GM21423 (cell line): ENCODE measurements at regions not wholly inside any gene's neighbourhood (a gene's known extent, or its start where the extent isn't known, plus 50 kb on each side); places are given as distances from the start of the nearest gene placed in this dataset.
"Not testable (repeated sequence)": the region's sequence is repeated elsewhere in the genome, so short reads cannot be mapped to it uniquely, and the experiment has no call there.

Source experiments
- ATAC-seq: cut with Tn5 transposase; IDR thresholded peaks from one replicate; pipeline ENCODE4 v1.9.1; 2021; ENCODE audit warnings: mild to moderate bottlenecking, moderate library complexity; ENCODE audit not compliant: unreplicated experiment

DNA sequence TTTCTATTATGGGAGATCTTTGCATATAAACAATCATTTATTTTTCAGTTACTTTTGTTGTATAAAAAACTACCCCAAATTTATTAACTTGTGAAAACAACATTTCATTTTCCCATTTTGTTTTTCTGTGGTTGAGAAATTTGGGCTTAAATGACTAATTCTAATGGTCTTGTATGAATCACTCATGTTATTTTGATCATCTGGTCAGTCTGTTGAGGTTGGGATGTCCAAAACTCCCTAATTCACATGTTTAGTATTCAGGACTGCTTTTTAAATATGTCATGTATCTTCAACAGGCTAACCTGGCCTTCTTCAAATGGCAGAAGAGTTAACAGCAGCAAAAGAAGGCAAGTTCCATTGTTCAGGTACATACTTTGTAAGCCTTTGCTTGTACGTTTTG lies 788.1 kb downstream of the TRIB2 start:
- ATAC-seq = no peak

DNA sequence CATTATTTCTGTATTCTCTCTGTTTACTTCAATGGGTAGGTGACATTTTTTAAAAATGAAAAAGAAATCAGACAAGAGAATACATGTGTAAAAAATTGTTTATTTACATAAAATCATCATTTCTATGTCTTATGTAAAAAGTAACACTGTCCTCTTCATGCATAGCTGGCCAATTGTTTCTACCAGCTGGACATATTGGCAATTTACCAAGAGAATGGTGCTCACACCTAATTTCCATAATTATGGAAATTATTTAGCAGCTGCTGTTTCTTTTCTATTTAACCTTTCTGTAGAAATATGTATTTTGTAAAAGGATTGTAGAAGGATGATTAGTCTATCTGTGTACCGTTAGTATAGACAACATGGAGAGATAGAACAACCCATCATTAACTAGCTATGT lies 791.9 kb downstream of the TRIB2 start:
- ATAC-seq = no peak

DNA sequence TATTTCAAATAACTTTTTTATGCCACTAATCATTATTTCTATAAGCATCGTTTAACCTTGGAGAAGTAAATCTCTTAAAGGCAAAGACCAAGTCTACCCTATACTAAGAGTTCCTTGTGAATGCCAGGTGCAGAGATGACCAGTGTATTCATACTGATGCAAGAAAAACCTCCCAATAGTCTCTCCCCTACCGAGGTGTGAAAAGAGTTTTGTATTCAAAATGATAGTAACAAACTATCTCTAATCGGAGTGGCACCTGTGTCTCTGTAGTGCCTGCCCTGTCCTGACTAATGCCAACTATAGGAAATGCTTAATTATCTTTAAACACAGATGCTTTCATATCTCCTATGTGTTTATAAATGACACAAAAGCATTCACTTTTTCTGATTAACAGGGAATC lies 798.5 kb downstream of the TRIB2 start:
- no peak for ATAC-seq

DNA sequence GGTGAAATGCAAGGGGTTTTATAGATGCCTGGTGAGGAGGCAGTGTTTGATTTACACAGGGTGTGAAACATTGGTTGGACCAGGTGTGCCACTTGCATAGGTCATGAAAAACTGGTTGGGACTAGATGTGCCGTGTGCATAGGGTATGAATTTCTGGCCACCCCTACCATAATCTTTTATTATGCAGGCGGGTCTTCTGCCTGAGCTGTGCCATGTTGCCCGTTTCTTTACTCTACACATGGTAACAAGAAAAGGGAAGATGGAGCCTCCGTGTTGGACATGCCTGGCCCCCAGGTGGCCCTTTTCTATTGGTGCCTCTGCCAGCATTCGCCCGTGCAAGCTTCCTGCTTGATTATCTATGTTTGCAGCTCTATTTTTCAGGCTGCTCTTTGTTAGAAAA lies 805.4 kb downstream of the TRIB2 start:
- ATAC-seq = no peak

DNA sequence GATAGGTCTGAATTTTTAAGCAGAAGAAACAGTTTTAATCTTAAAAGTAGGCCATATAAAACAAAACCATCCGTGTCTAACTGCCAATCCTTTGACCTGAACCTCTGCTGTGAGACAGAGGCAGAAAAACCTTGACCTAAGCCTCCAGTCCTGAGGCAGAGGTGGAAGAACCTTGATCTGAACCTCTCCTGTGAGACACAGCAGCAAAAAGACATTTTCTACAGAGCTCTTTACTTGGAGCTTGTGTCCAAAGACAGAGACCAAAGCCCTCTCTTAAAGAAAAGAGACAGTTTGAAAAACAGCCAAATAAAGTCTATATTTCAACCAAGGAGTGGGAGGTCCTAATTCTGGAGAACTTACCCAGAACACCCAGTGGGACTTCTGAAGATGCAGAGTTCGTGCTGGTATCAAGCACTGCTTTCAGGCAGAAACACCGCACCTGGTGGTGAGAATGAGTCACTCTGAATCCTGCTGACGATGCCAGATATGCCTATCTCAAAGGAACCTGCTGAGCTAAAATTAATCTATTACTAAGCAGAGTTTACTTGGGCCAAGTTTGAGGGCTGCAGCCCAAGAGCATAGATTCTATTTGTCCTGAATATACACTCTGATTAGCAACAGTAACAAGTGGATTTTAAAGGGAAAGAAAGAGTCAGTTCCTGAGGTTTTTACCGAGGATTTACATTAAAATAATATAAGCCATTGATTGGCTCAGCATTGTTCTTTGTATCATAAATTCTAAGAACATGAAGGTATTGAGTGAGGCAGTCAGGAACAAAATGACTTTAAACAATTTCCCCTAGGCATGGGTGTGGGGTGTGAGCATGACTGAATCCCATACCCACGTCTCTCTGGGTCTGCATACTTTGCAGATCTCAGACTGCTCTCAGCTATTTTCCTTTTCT lies 806.4 kb downstream of the TRIB2 start:
- ATAC-seq = peak; percentile 90

DNA sequence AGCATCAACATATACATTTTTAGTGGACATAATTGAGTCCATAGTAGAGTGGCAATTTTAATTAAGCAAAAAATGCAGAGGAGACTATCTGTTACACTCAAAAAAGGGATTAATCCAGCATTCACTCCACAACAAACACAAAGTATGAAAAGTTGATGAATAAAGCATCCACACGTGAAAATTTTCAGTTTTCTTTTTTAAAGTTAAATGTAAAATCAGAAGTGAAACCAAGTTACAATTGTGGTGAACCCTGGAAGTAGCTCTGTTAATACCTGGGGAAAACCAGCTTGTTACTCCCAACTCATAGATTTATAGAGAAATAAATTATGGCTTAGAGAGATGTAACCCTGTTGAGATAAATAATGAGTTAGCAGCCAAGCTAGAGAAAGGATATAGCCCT lies 807.8 kb downstream of the TRIB2 start:
- no peak for ATAC-seq

DNA sequence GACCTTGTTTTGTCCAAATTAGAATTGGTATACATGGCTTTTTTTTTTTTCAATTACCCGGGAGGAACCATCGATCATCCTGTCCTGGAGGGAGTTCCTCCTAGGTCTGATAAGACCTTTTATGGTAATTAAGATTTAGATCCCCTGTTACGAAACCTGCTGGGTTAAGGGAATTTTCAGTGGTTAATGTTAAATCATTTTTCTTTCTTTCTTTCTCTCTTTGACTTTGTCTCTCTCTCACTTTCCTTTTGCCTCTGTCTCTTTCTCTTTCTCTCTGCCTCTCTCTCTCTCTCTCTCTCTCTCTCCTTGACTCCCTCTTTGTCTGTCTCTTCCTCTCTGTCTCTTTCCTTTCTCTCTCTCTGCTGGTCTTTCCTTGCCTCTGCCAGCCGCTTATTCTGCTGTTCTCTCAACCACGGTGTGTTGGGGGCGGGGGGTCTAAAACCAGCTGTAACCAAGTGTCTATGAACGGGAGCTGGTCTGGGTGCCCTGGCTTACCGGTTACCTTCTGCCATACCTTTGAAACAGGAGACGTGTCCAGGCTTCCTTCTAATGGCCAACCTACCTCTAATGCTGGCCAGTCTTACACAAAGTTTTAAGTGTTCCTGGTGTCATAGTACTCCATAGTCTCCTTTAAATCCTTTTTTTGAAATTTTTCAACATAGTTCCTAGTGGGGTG lies 815.1 kb downstream of the TRIB2 start:
- not testable (repeated sequence) for ATAC-seq

DNA sequence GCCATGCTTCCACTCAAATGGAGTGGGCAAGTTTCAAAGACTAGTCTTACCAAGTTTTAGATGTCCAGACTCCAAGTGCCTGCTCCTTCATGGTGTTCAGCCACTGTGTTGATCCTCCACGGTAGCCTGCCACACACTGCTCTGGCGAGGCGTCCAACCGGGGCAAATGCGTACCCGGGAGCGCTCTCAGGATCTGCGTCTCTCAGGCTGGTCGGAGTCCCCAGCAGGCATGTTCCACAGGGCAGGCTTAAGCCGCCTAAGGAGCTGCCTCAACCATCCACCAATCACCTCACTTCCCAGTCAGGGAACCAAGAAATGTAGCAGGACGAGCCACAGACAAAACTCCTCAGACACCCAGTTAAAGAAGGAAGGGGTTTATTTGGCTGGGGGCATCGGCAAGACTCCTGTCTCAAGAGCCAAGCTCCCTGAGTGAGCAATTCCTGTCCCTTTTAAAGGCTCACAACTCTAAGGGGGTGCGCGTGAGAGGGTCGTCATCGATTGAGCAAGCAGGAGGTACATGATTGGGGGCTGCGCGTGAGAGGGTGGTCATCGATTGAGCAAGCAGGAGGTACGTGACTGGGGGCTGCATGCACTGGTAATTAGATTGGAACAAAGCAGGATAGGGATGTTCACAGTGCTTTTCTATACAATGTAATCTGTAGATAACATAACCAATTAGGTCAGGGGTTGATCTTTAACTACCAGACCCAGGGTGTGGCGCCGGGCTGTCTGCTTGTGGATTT lies 816.2 kb downstream of the TRIB2 start:
- not testable (repeated sequence) for ATAC-seq

DNA sequence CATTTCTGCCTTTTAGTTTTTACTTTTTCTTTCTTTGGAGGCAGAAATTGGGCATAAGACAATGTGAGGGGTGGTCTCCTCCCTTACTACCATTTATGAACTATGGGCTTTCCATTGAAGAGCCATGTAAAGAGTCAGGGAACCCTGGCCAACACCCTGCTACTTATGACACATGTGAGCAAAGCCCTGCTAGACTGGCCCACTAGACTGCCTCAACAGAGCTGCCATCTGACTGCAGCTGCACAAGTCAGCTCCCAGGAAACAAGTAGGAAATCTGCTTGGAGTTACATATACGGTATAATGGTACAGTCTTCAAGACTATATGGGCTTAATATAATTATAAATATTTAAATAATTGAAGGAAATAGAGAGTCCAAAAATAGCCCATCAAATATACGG lies 816.8 kb downstream of the TRIB2 start:
- no peak for ATAC-seq

DNA sequence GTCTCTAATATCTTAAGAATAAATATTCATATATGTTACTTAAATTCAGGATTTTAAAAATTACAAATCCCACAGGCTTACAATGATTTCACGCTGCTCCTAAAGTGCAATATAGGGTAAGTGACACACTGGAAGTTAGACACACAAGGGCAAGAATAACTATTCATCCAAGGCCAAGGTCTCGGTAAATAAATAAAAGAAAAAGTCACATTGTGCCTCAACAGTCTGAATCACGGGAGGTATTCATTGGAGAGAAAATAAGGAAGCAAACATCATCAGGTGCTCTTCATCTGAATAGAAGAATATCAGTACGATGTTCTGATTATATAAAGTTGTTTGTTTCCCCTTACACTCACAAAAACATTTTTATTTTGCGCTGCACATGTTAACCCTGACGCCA lies 820.2 kb downstream of the TRIB2 start:
- no peak for ATAC-seq

DNA sequence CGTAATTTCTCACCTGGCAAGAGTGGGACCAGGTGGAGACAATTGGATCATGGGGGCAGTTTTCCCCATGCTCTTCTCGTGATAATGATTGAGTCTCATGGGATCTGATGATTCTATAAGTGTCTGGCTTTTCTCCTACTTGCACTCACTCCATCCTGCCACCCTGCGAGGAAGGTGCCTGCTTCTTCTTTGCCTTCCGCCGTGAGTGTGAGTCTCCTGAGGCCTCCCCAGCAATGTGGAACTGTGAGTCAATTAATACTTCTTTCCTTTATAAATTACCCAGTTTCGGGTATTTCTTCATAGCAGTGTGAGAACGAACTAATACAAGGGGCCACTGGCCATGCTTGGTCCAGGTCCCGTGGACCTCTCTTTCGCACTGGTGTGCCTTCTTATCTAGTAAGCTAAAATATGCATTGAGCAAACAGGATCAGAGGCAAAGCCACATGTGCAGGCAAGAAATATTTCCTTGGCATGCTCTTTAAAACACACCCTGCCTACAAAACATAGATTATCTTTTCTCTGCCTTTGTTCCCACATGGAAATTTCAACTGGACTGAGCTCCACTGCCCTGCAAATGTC lies 821.1 kb downstream of the TRIB2 start:
- ATAC-seq = no peak

DNA sequence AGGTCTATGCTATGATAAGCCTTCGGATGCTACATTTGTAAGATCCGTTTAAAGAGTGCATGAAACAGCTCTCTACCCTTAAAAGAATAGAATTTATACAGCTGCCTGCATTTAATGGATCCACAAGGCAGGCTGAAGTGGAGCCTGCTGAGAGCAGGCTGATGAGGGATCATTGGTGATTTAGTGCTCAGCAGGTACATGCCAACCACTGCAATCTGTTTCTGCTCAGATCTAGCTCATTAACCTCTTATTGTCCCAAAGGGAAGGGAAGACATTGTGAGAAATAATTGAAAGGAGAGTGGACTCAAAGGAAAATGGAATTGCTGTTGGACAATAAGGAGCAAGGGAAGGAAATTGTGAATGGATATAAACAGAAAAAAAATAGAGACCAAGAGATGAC lies 822.6 kb downstream of the TRIB2 start:
- ATAC-seq = no peak

DNA sequence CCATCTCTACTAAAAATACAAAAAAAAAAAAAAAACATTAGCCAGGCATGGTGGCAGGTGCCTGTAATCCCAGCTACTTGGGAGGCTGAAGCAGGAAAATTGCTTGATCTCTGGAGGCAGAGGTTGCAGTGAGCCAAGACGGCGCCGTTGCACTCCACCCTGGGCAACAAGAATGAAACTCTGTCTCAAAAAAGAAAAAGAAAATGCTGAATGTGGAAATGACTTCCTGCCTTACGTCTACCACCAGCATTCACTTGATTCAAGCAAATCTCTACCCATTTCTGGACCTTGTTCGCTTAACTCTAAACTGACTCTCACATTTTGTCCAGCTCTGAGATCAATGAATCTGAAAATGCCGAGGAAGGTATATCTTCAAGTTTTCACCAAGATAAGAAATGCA lies 825.3 kb downstream of the TRIB2 start:
- no peak for ATAC-seq

DNA sequence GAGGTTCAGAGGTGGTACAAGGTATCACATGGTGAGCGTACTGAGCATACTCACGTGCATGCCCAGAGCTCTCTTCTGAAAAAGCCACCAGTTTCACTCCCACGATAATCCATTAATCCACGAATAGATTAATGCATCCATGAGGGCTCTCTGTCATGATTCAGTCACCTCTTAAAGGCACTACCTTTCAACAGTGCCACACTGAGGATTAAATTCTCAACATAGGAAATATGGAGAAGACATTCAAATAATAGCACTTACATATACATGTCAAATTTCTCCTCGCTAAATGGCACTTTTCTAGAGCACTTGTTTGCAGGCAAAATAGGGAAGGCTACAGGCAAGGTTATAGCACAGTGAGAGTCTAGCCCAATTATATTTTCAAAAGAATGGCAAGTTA lies 825.9 kb downstream of the TRIB2 start:
- no peak for ATAC-seq

DNA sequence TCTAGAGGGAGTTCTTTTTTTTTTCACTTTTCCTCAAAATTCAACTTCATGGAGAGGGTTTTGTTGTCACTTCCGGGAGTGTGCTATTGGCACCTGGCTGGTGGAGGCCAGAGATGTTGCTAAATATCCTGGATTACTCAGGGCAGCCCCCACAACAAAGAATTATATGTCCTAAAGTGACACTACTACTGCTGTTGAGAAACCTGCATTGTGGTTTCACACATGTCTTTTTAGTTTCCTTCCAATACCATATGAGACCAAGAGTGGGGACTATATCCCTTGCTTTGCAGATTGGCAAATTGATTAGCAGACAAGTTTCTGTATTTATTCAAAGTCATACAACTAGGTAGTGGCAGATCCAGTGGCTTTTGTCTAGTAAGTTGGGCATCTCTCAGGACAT lies 826.8 kb downstream of the TRIB2 start:
- ATAC-seq = peak; percentile 71

DNA sequence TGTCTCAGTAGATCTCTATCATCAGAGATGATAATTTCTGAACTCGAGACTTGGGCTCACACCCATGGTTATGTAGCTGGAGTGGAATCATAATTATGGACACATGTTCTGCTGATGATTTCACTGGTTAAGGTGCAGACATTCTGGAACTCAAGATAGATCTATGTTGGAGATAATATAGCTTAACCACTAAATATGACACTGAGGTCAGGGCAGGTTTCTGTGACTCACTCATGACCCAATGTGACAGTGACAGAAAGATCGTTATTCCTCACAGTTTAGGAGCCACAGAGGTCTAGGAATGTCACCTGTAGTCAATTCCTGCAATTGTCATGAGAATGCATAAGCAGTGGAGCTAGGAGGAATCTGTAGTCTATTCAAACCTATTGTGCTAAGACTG lies 828.6 kb downstream of the TRIB2 start:
- no peak for ATAC-seq

DNA sequence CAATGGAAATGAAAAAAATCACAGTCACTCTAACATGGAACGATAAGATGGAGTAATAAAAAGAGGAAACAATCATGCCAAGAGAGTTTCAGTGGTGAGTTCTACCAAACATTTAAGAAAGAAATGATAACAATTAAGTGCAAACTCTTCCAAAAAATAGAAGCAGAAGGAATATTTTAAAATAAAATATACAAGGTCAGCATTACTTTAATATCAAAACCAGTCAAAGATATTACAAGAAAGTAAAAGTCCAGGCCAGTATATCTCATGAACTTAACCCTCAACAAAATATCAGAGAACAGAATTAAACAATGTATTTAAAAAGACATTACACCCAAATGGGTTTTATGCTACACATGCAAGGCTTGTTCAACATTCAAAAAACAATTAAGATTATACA lies 829.4 kb downstream of the TRIB2 start:
- ATAC-seq = no peak

DNA sequence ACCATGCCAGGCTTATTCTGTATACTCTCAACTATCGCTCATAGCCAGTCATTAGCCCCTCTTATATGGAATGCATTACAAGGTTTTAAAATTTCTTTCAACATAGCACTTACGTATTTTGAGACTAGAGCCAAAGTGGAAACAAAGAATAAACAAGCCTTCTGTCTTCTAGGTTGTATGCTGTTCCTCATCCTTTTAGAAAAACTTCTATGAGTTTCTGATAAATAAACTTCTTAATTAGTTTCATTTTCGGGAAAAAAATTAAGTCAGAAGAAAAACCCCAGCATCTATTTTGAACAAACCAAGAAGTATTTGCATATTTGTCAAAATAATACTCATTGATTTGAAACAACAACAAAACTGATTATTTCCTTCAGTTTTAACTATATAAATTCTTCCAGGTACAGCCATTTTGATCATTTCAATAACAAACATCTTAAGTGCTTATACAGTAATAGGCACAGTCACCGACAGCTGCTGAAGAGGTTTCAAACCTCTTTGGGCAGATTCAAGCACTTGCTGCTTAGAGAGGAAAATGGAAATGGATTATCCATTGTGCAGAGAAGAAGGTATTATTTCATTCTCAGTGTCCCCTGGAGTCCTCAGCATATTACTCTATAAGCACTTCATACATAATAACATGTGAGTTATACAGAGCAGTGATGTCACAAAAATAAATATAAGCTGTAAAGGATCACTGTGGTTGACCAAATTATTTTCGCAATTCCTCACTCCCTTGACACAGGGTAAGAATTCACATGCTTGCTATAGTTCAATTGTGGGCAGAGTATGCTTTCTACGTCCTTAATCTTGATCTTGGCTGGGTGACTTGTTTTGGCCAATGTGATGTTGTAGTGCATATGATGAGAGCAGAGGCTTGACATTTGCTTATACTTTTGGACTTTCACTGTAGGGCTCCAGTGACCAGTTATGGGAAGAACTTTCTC lies 833.8 kb downstream of the TRIB2 start:
- no peak for ATAC-seq

DNA sequence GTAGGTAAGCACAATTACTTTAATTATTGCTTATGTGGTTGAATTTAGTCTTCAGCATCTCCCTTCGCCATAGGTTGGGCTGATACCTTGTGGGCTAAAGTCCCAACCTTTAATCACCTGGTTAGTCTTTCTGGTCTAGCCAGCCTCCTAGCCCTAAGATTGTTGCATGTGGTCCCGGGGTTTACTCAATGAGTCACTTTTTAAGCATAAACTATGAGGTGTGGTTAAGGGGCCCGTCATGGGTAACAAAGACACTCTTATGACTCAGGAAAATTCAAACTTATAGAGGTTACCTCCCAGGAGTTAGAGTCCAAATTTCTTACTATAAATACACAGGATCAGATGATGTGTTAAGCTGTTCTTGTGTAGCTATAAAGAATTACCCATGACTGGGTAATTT lies 841.6 kb downstream of the TRIB2 start:
- peak; percentile 76 for ATAC-seq

DNA sequence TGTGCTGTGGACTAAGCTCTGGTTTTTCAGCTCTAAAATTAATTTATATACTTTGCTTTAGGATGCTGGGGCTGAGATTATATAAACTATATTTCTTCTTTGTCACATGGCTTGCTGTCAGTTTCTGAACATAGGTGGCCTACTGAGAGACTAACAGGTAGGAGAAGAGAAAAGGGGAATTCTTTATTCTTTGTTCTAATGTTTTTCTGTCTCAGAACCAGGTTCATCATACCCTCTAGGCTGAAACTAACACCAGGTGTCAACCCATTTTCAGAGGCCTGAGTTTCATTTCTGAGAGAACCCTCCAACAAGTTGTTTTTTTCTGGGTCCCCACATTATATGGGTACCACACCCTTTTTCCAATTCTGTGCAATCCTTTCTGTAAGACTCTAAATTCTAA lies 843.6 kb downstream of the TRIB2 start:
- ATAC-seq = peak; percentile 46
